ENCODE measurements at regions not wholly inside any gene's neighbourhood (a gene's known extent, or its start where the extent isn't known, plus 50 kb on each side); places are given as distances from the start of the nearest gene placed in this dataset.
"Not testable (repeated sequence)": the region's sequence is repeated elsewhere in the genome, so short reads cannot be mapped to it uniquely, and the experiment has no call there.

DNA sequence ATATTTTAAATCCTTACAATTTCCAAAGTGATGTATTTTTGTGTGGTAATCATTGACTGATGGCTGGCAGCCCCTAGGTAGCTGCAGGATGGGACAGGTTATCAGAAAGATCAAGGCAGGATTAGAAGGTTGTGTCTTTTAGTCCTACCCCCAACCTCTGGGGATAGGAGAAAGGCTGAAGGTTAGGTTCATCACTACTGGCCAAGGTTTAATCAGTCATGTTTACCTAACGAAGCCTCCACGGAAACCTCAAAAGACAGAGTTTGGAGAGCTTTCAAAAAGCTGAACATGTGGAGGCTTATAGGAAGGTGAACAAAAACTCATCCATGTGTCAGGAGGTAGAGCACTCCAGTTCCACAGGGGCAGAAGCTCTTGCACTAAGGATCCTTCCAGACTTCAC is 77.5 kb upstream of the CD163 start:
- no peaks in the 10 kb centered on the region for H3K36me3 ChIP-seq (ENCODE audit: control insufficient read depth in 4 of 4, insufficient read depth in 4 of 4, low read length in 3 of 4)
- peaks cover 0 to 9% (median 0%) of the 10 kb centered on the region in 5 experiments for H3K9me3 ChIP-seq (ENCODE audit: control extremely low read depth in 1 of 5, control insufficient read depth in 4 of 5, insufficient read depth in 2 of 5, low read depth in 1 of 5, low read length in 4 of 5)
- ChIA-PET CTCF (interaction anchor here (1.3 kb wide), 1 partner anchor 9 kb away, joined by 3 read pairs; no protein-coding TSS in a partner anchor), POLR2A (no interaction called here)
- no peak overlapping the region for H3K4me3 ChIP-seq (ENCODE audit: control insufficient read depth in 1 of 7, extremely low read depth in 1 of 7, insufficient read depth in 4 of 7, low read depth in 2 of 7, low read length in 6 of 7)
- no peak overlapping the region for H3K27ac ChIP-seq (ENCODE audit: insufficient read depth in 1 of 2, low read depth in 1 of 2, low read length in 2 of 2, poor library complexity in 1 of 2, severe bottlenecking in 2 of 2)
- no peaks in the 10 kb centered on the region for H3K4me1 ChIP-seq (ENCODE audit: control extremely low read depth in 1 of 4, control insufficient read depth in 4 of 4, insufficient read depth in 4 of 4, low read length in 3 of 4)
- 0% methylated on average over 1 of the region's 2 CpGs for WGBS (ENCODE audit: insufficient coverage)
- no peak for DNase-seq
- no peaks in the 10 kb centered on the region for H3K27me3 ChIP-seq (replicated peaks in 2 of 5; ENCODE audit: control insufficient read depth in 4 of 5, insufficient read depth in 5 of 5, low read length in 4 of 5)

DNA sequence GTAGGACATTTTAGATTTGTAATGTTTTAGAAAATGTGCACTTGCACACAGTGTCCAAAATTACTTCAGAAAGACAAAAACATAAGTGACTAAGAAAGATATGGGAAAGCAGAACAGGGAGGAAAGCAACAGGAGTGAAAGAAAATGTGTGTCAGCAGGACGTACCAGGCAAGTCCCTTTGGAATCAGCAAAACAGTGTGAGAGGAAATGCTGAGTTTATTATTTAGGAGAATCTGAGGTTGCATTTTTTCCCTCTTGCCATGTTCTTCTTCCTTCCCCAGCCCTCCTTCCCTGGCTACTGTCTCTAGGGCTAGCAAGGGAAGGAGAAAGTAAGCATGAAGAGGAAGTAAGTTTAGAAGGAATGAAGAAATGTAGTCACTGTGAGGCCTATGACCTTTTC is 67.7 kb upstream of the CD163 start:
- no peaks in the 10 kb centered on the region for H3K9me3 ChIP-seq (ENCODE audit: control extremely low read depth in 1 of 5, control insufficient read depth in 4 of 5, insufficient read depth in 2 of 5, low read depth in 1 of 5, low read length in 4 of 5)
- 80% methylated on average over 1 of the region's 1 CpG for WGBS (ENCODE audit: insufficient coverage)
- H3K36me3 ChIP-seq (ENCODE audit: control insufficient read depth in 4 of 4, insufficient read depth in 4 of 4, low read length in 3 of 4) = no peaks in the 10 kb centered on the region
- H3K27me3 ChIP-seq (replicated peaks in 2 of 5; ENCODE audit: control insufficient read depth in 4 of 5, insufficient read depth in 5 of 5, low read length in 4 of 5) = no peaks in the 10 kb centered on the region
- H3K4me1 ChIP-seq (ENCODE audit: control extremely low read depth in 1 of 4, control insufficient read depth in 4 of 4, insufficient read depth in 4 of 4, low read length in 3 of 4) = no peaks in the 10 kb centered on the region
- no peak for DNase-seq
- POLR2A ChIA-PET = no interaction called here
- CTCF ChIA-PET = no interaction called here
- no peak overlapping the region for H3K27ac ChIP-seq (ENCODE audit: insufficient read depth in 1 of 2, low read depth in 1 of 2, low read length in 2 of 2, poor library complexity in 1 of 2, severe bottlenecking in 2 of 2)
- no peak overlapping the region for H3K4me3 ChIP-seq (ENCODE audit: control insufficient read depth in 1 of 7, extremely low read depth in 1 of 7, insufficient read depth in 4 of 7, low read depth in 2 of 7, low read length in 6 of 7)

DNA sequence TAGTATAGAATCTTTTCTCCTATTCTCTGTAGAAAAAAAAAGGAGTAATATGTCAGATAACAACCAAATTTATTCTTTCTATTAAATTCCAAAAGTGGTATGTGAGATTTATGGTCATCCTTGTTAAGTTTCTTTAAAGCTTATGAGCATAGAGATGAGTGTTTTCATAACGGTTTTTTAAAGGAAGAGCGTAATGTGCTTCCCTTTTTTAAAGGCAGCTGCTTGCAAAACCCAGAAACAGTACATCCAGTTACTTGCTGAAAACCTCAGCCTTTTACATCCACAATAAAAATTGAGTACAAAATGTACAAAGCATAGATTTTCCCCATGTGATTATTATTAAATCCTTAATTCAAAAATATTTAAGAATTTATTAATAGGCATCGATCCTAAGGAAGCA is 53.6 kb upstream of the CD163 start:
- POLR2A ChIA-PET = no interaction called here
- Histone ChIP-seq H3K27me3 (replicated peaks in 2 of 5; ENCODE audit: control insufficient read depth in 4 of 5, insufficient read depth in 5 of 5, low read length in 4 of 5) (no peaks in the 10 kb centered on the region), H3K4me1 (ENCODE audit: control extremely low read depth in 1 of 4, control insufficient read depth in 4 of 4, insufficient read depth in 4 of 4, low read length in 3 of 4) (peaks cover 14 to 28% (median 17%) of the 10 kb centered on the region in 4 experiments), H3K36me3 (ENCODE audit: control insufficient read depth in 4 of 4, insufficient read depth in 4 of 4, low read length in 3 of 4) (no peaks in the 10 kb centered on the region), H3K4me3 (ENCODE audit: control insufficient read depth in 1 of 7, extremely low read depth in 1 of 7, insufficient read depth in 4 of 7, low read depth in 2 of 7, low read length in 6 of 7) (no peak overlapping the region), H3K9me3 (ENCODE audit: control extremely low read depth in 1 of 5, control insufficient read depth in 4 of 5, insufficient read depth in 2 of 5, low read depth in 1 of 5, low read length in 4 of 5) (no peaks in the 10 kb centered on the region), H3K27ac (ENCODE audit: insufficient read depth in 1 of 2, low read depth in 1 of 2, low read length in 2 of 2, poor library complexity in 1 of 2, severe bottlenecking in 2 of 2) (peak overlapping the region in 1 of 2 experiments; percentile 68)
- DNase-seq = peak; percentile 13 to 81 (median 68)
- CTCF ChIA-PET = no interaction called here
- WGBS (ENCODE audit: insufficient coverage) = no CpG with 5 or more reads among the region's 3 CpGs

DNA sequence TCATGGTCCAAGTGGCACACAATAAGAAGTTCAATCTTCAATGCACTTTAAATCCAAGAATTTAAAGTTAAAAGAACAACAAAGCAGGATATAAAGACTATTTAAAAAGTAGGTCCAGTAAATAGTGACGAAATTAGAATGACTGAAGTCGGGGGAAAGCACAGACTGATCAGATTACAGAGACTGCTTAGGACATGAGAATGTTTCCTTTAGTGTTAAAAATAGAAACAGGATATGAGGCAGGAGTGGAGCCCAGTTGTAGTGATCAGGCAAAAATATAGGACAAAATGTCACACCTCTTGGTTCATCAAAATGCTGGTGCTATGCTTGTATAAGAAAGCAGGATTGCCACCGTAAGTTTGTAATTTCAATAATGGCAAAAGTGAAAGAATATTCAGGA is 52.2 kb upstream of the CD163 start:
- ChIA-PET CTCF (no interaction called here), POLR2A (no interaction called here)
- Histone ChIP-seq H3K27ac (ENCODE audit: insufficient read depth in 1 of 2, low read depth in 1 of 2, low read length in 2 of 2, poor library complexity in 1 of 2, severe bottlenecking in 2 of 2) (peak overlapping the region in 1 of 2 experiments; percentile 68), H3K9me3 (ENCODE audit: control extremely low read depth in 1 of 5, control insufficient read depth in 4 of 5, insufficient read depth in 2 of 5, low read depth in 1 of 5, low read length in 4 of 5) (no peaks in the 10 kb centered on the region), H3K4me1 (ENCODE audit: control extremely low read depth in 1 of 4, control insufficient read depth in 4 of 4, insufficient read depth in 4 of 4, low read length in 3 of 4) (peaks cover 14 to 28% (median 17%) of the 10 kb centered on the region in 4 experiments), H3K27me3 (replicated peaks in 2 of 5; ENCODE audit: control insufficient read depth in 4 of 5, insufficient read depth in 5 of 5, low read length in 4 of 5) (no peaks in the 10 kb centered on the region), H3K36me3 (ENCODE audit: control insufficient read depth in 4 of 4, insufficient read depth in 4 of 4, low read length in 3 of 4) (no peaks in the 10 kb centered on the region), H3K4me3 (ENCODE audit: control insufficient read depth in 1 of 7, extremely low read depth in 1 of 7, insufficient read depth in 4 of 7, low read depth in 2 of 7, low read length in 6 of 7) (peak overlapping the region in 3 of 7 experiments; percentile 39 to 50 (median 41))
- 0% methylated on average over 2 of the region's 3 CpGs for WGBS (ENCODE audit: insufficient coverage)
- peak; percentile 13 to 72 (median 65) for DNase-seq

DNA sequence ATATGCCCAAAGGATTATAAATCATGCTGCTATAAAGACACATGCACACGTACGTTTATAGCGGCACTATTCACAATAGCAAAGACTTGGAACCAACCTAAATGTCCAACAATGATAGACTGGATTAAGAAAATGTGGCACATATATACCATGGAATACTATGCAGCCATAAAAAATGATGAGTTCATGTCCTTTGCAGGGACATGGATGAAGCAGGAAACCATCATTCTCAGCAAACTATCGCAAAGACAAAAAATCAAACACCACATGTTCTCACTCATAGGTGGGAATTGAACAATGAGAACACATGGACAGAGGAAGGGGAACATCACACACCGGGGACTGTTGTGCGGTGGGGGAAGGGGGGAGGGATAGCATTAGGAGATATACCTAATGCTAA is 51.3 kb upstream of the CD163 start:
- H3K27ac ChIP-seq (ENCODE audit: insufficient read depth in 1 of 2, low read depth in 1 of 2, low read length in 2 of 2, poor library complexity in 1 of 2, severe bottlenecking in 2 of 2); H3K27me3 ChIP-seq (replicated peaks in 2 of 5; ENCODE audit: control insufficient read depth in 4 of 5, insufficient read depth in 5 of 5, low read length in 4 of 5); DNase-seq; H3K9me3 ChIP-seq (ENCODE audit: control extremely low read depth in 1 of 5, control insufficient read depth in 4 of 5, insufficient read depth in 2 of 5, low read depth in 1 of 5, low read length in 4 of 5); CTCF ChIA-PET; POLR2A ChIA-PET; H3K4me3 ChIP-seq (ENCODE audit: control insufficient read depth in 1 of 7, extremely low read depth in 1 of 7, insufficient read depth in 4 of 7, low read depth in 2 of 7, low read length in 6 of 7); H3K36me3 ChIP-seq (ENCODE audit: control insufficient read depth in 4 of 4, insufficient read depth in 4 of 4, low read length in 3 of 4): not testable (repeated sequence)
- whole genome bisulfite sequencing (ENCODE audit: insufficient coverage) = no CpG with 5 or more reads among the region's 6 CpGs
- peaks cover 14 to 28% (median 17%) of the 10 kb centered on the region in 4 experiments for H3K4me1 ChIP-seq (ENCODE audit: control extremely low read depth in 1 of 4, control insufficient read depth in 4 of 4, insufficient read depth in 4 of 4, low read length in 3 of 4)

Measured in common myeloid progenitor, CD34-positive (primary cell).